ENCODE measurements at regions not wholly inside any gene's neighbourhood (a gene's known extent, or its start where the extent isn't known, plus 50 kb on each side); places are given as distances from the start of the nearest gene placed in this dataset.

DNA sequence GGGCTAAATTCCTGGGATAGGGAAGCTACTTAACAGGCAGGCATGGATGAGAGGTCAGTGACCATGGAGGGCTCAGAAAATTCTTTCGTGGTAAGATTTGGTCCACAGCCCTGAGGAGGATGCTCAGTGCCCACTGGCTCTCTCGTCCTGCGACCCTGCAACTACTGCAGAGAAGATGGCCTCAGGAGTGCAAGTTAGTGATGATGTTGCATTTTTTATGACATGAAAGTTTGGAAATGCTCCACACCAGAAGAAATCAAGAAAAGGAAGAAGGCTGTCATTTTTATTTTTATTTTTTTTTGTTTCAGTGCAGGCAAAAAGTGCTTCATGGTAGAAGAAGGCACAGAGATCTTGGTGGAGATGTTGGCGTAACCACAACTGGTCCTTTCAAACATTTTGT is 238.6 kb upstream of the PARD3B start:
- Mint-ChIP-seq H3K36me3 (ENCODE audit: low read depth) (no peaks in the 10 kb centered on the region), H3K9me3 (no peaks in the 10 kb centered on the region), H3K27ac (no peak overlapping the region), H3K27me3 (ENCODE audit: low read depth) (peaks cover 16% of the 10 kb centered on the region), H3K4me1 (ENCODE audit: low read depth) (no peaks in the 10 kb centered on the region), H3K4me3 (no peak overlapping the region)

GRCh38 chr2:204312105-204312504 is 233.2 kb upstream of the PARD3B start:
- Mint-ChIP-seq H3K27ac (no peak overlapping the region), H3K4me1 (ENCODE audit: low read depth) (peaks cover 5% of the 10 kb centered on the region), H3K4me3 (no peak overlapping the region), H3K36me3 (ENCODE audit: low read depth) (no peaks in the 10 kb centered on the region), H3K9me3 (no peaks in the 10 kb centered on the region), H3K27me3 (ENCODE audit: low read depth) (peaks cover 29% of the 10 kb centered on the region)

GRCh38 chr2:204313256-204313655 is 232.0 kb upstream of the PARD3B start:
- Mint-ChIP-seq H3K9me3 (no peaks in the 10 kb centered on the region), H3K27ac (no peak overlapping the region), H3K27me3 (ENCODE audit: low read depth) (peaks cover 30% of the 10 kb centered on the region), H3K4me1 (ENCODE audit: low read depth) (peaks cover 5% of the 10 kb centered on the region), H3K4me3 (no peak overlapping the region), H3K36me3 (ENCODE audit: low read depth) (no peaks in the 10 kb centered on the region)

GRCh38 chr2:204315236-204315662 is 230.0 kb upstream of the PARD3B start:
- Mint-ChIP-seq H3K4me1 (ENCODE audit: low read depth) (peaks cover 5% of the 10 kb centered on the region), H3K27ac (no peak overlapping the region), H3K9me3 (no peaks in the 10 kb centered on the region), H3K4me3 (no peak overlapping the region), H3K36me3 (ENCODE audit: low read depth) (no peaks in the 10 kb centered on the region), H3K27me3 (ENCODE audit: low read depth) (peaks cover 33% of the 10 kb centered on the region)

- Mint-ChIP-seq H3K36me3 (ENCODE audit: low read depth) (no peaks in the 10 kb centered on the region), H3K4me1 (ENCODE audit: low read depth) (peaks cover 16% of the 10 kb centered on the region), H3K27me3 (ENCODE audit: low read depth) (peaks cover 29% of the 10 kb centered on the region), H3K4me3 (no peak overlapping the region), H3K27ac (no peak overlapping the region), H3K9me3 (no peaks in the 10 kb centered on the region)
Measured at GRCh38 chr2:204317640-204318039, 227.6 kb upstream of the PARD3B start.

- peaks cover 26% of the 10 kb centered on the region for H3K27me3 Mint-ChIP-seq (ENCODE audit: low read depth)
- H3K4me3 Mint-ChIP-seq = no peak overlapping the region
- H3K4me1 Mint-ChIP-seq (ENCODE audit: low read depth) = peaks cover 13% of the 10 kb centered on the region
- H3K36me3 Mint-ChIP-seq (ENCODE audit: low read depth) = no peaks in the 10 kb centered on the region
- no peaks in the 10 kb centered on the region for H3K9me3 Mint-ChIP-seq
- H3K27ac Mint-ChIP-seq = no peak overlapping the region
Measured at GRCh38 chr2:204321027-204321800, 224.1 kb upstream of the PARD3B start.

DNA sequence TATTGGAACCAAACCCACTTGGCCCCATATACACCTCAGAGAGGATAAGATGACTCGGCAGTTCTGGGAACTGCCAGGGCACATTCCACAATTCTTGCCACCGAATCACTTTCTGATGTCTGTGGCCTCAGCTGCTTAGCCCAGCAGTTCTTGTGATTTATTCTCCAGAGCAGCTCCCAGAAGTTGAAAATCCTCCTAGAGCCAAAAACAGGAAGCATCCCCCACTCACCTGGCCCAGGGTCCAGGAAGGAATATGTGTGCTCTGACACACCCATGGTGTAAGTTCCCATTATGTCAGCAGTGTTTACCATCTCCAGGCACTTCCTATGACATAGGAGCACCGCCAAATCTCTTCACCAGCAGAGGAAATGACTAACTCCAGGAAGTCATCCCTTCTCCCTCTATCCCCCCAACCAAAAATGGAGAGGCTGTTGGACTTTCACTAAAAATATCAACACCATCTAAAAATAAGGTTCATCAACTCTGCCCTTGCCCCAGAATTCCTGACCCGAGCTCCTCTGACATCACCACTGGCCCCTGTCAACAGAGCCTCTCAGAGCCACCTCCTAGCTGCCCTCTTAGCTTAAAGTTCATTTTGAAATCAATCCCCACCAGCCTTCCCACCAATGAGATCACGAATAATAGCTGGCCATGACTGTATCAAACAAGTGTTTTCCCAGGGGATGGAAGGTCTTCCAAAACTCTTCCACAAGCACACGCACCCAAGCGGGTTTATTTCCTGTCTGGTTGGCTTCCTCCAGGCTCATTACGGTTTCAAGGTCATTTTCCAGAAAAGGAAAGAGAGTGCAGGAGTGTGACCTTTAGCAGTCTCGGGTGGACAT is 223.1 kb upstream of the PARD3B start:
- H3K36me3 Mint-ChIP-seq (ENCODE audit: low read depth) = no peaks in the 10 kb centered on the region
- H3K4me3 Mint-ChIP-seq = no peak overlapping the region
- H3K27me3 Mint-ChIP-seq (ENCODE audit: low read depth) = peaks cover 31% of the 10 kb centered on the region
- peaks cover 13% of the 10 kb centered on the region for H3K4me1 Mint-ChIP-seq (ENCODE audit: low read depth)
- no peaks in the 10 kb centered on the region for H3K9me3 Mint-ChIP-seq
- no peak overlapping the region for H3K27ac Mint-ChIP-seq

GRCh38 chr2:204325468-204325867 is 219.8 kb upstream of the PARD3B start:
- no peaks in the 10 kb centered on the region for H3K36me3 Mint-ChIP-seq (ENCODE audit: low read depth)
- H3K4me1 Mint-ChIP-seq (ENCODE audit: low read depth) = peaks cover 13% of the 10 kb centered on the region
- H3K27me3 Mint-ChIP-seq (ENCODE audit: low read depth) = peaks cover 15% of the 10 kb centered on the region
- no peaks in the 10 kb centered on the region for H3K9me3 Mint-ChIP-seq
- H3K27ac Mint-ChIP-seq = no peak overlapping the region
- H3K4me3 Mint-ChIP-seq = no peak overlapping the region

DNA sequence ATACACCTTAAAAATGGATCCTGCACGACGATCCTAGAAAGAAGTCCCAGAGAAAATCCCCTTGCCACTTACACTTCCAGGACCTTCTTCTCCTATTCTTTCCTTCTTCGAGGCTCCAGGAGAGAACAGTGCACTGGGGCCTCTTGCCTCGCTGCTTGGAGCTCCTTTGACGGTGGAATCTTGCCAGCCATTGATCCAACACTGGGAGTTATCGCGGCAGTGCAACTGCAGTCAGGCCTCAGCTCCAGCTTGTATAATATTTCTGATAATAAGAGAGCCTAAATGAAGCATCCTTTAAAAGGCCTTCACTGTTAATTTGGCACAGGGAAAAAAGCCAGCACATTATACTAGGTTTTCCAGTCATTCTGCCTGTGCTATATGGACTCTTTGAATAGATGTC is 216.9 kb upstream of the PARD3B start:
- no peak overlapping the region for H3K27ac Mint-ChIP-seq
- H3K27me3 Mint-ChIP-seq (ENCODE audit: low read depth) = peaks cover 15% of the 10 kb centered on the region
- H3K4me3 Mint-ChIP-seq = no peak overlapping the region
- H3K9me3 Mint-ChIP-seq = no peaks in the 10 kb centered on the region
- no peaks in the 10 kb centered on the region for H3K36me3 Mint-ChIP-seq (ENCODE audit: low read depth)
- peaks cover 2% of the 10 kb centered on the region for H3K4me1 Mint-ChIP-seq (ENCODE audit: low read depth)

- H3K4me1 Mint-ChIP-seq (ENCODE audit: low read depth) = peaks cover 2% of the 10 kb centered on the region
- no peak overlapping the region for H3K4me3 Mint-ChIP-seq
- no peaks in the 10 kb centered on the region for H3K9me3 Mint-ChIP-seq
- H3K27ac Mint-ChIP-seq = no peak overlapping the region
- peaks cover 15% of the 10 kb centered on the region for H3K27me3 Mint-ChIP-seq (ENCODE audit: low read depth)
- no peaks in the 10 kb centered on the region for H3K36me3 Mint-ChIP-seq (ENCODE audit: low read depth)
Measured at GRCh38 chr2:204329016-204329415, 216.3 kb upstream of the PARD3B start.

GRCh38 chr2:204329532-204329931 is 215.7 kb upstream of the PARD3B start:
- Mint-ChIP-seq H3K27me3 (ENCODE audit: low read depth) (peaks cover 15% of the 10 kb centered on the region), H3K4me3 (no peak overlapping the region), H3K27ac (no peak overlapping the region), H3K9me3 (no peaks in the 10 kb centered on the region), H3K4me1 (ENCODE audit: low read depth) (peaks cover 2% of the 10 kb centered on the region), H3K36me3 (ENCODE audit: low read depth) (no peaks in the 10 kb centered on the region)

GRCh38 chr2:204331180-204331579 is 214.1 kb upstream of the PARD3B start:
- Mint-ChIP-seq H3K27ac (no peak overlapping the region), H3K9me3 (no peaks in the 10 kb centered on the region), H3K4me1 (ENCODE audit: low read depth) (no peaks in the 10 kb centered on the region), H3K4me3 (no peak overlapping the region), H3K36me3 (ENCODE audit: low read depth) (no peaks in the 10 kb centered on the region), H3K27me3 (ENCODE audit: low read depth) (peaks cover 15% of the 10 kb centered on the region)

GRCh38 chr2:204331988-204332387 is 213.3 kb upstream of the PARD3B start:
- Mint-ChIP-seq H3K4me1 (ENCODE audit: low read depth) (no peaks in the 10 kb centered on the region), H3K27me3 (ENCODE audit: low read depth) (peaks cover 13% of the 10 kb centered on the region), H3K4me3 (no peak overlapping the region), H3K9me3 (no peaks in the 10 kb centered on the region), H3K36me3 (ENCODE audit: low read depth) (no peaks in the 10 kb centered on the region), H3K27ac (no peak overlapping the region)

DNA sequence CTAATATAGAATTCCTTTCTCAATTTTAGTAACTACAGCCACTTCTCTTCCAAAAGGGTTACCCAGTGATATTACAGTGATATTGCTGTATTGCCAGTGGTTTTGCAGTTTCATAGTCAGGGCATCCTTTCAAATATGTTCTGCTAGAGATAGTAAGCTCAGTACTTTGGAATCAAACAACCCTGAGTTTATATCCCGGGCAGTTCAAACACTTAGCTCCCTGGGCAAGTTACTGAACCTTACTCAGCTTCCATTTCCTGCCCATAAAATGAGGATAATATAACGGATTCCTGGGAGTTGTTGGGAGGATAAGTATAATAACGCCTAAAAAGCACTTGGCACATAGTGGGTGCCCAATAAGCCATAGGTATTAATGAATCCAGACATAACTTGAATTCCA is 212.6 kb upstream of the PARD3B start:
- Mint-ChIP-seq H3K36me3 (ENCODE audit: low read depth) (no peaks in the 10 kb centered on the region), H3K9me3 (no peaks in the 10 kb centered on the region), H3K4me1 (ENCODE audit: low read depth) (no peaks in the 10 kb centered on the region)

DNA sequence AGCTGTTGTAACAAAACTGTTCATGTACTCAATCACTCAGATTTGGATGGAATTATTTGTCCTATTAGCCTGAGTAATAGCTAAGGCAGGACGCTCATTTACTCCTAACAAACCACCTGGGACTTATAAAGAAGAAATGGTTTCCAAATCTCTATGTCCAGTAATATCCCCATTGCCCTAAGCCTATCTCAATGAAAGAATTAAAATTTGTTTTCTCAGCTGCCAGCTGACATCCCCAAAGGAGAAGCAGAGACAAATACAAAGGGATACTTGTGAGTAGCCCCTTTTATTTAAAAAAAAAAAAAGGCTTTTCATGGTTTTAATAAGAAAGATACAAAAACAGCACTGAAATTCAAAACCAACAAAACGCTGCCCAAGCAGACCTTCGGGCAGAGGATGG is 211.4 kb upstream of the PARD3B start:
- H3K27me3 Mint-ChIP-seq (ENCODE audit: low read depth) = peaks cover 17% of the 10 kb centered on the region
- no peak overlapping the region for H3K27ac Mint-ChIP-seq
- H3K9me3 Mint-ChIP-seq = no peaks in the 10 kb centered on the region
- no peak overlapping the region for H3K4me3 Mint-ChIP-seq
- H3K36me3 Mint-ChIP-seq (ENCODE audit: low read depth) = no peaks in the 10 kb centered on the region
- no peaks in the 10 kb centered on the region for H3K4me1 Mint-ChIP-seq (ENCODE audit: low read depth)

More for the DNA sequence above, 212.6 kb upstream of the PARD3B start:
- Mint-ChIP-seq H3K27ac (no peak overlapping the region), H3K4me3 (no peak overlapping the region), H3K27me3 (ENCODE audit: low read depth) (peaks cover 15% of the 10 kb centered on the region)

All from T-helper 1 cell treated with Interleukin-12 subunit alpha and Interleukin-12 subunit beta and Interleukin-4 antibody, amounts not matched to agents 30 μg/mL and 1 μg/mL, for 36 hours (primary cell).